GM23248 (cell line): ENCODE measurements at regions not wholly inside any gene's neighbourhood (a gene's known extent, or its start where the extent isn't known, plus 50 kb on each side); places are given as distances from the start of the nearest gene placed in this dataset.

Experiments used
- EZH2 ChIP-seq: fragments of 200-600 bp; sonication (generic); IDR thresholded peaks from 2 replicates; pipeline ENCODE4 v1.6.1; 2018; ENCODE audit warnings: antibody characterized with exemption, mild to moderate bottlenecking; ENCODE audit not compliant: insufficient read depth, poor library complexity, severe bottlenecking
- EZH2phosphoT487 ChIP-seq: fragments of 200-600 bp; sonication (generic); IDR thresholded peaks from 2 replicates; pipeline ENCODE4 v1.6.1; 2018; ENCODE audit warnings: antibody characterized with exemption, moderate library complexity, mild to moderate bottlenecking, low read depth; ENCODE audit not compliant: insufficient read depth

DNA sequence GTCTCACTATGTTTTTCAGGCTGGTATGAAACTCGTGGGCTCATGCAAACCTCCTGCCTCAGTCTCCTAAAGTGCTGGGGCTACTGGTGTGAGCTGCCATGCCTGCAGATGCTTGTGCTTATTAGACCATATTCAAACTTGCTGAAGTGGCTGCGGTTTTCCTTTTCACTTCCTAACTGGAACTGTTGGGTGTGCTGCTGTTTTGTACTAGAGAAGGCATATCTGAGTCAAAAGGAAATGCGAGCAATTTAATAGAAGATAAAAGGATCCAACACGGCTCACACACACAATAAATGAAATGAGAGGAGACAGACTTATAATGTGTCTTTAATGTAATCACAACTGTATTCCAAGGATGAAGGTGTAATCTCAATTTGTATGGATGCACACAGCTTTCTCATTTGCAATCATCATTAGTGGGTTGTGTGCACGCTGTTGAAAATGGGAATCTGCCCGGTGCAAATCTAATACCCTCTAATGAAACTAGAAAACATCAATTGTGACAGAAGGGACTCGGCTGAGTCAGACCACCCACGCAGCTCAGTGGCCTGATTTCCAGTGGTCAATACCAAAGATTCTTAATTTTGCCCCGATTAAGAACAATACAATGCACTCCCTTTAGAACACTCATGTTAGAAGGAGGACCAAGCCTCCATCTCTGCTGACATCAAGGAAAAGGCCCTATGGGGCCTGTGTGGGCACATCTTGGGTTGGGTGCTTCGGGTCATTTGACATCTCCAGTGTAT, 532.7 kb downstream of the TDRD15 start:
- TF ChIP-seq EZH2 = no peak
- no peak for TF ChIP-seq EZH2phosphoT487
